Stimulated activated CD8-positive, alpha-beta memory T cell treated with anti-CD3 and anti-CD28 coated beads, Interleukin-12 subunit alpha, Interleukin-12 subunit beta, amount 100 ng/mL, for 4 hours (primary cell): ENCODE measurements at regions not wholly inside any gene's neighbourhood (a gene's known extent, or its start where the extent isn't known, plus 50 kb on each side); places are given as distances from the start of the nearest gene placed in this dataset.

Experiments
- DNase-seq: peaks from one replicate; pipeline ENCODE4 v3.0.0-alpha.2; 2020; ENCODE audit warnings: low read depth

GRCh38 chr9:88733651-88734421 lies 198.9 kb downstream of the NXNL2 start:
- no peak for DNase-seq

GRCh38 chr9:88734527-88734926 lies 199.5 kb downstream of the NXNL2 start:
- DNase-seq, result no peak

- no peak for DNase-seq
Observed at GRCh38 chr9:88736136-88736637, 201.2 kb downstream of the NXNL2 start.

- DNase-seq, result no peak
Observed at GRCh38 chr9:88737031-88737430, 202.1 kb downstream of the NXNL2 start.

GRCh38 chr9:88737876-88738275 lies 202.9 kb downstream of the NXNL2 start:
- no peak for DNase-seq

- no peak for DNase-seq
Observed at GRCh38 chr9:88738709-88739108, 203.7 kb downstream of the NXNL2 start.

GRCh38 chr9:88739373-88739772 lies 204.4 kb downstream of the NXNL2 start:
- DNase-seq, result no peak

- DNase-seq, result no peak
Observed at GRCh38 chr9:88740844-88741243, 205.9 kb downstream of the NXNL2 start.

- no peak for DNase-seq
Observed at GRCh38 chr9:88741335-88741734, 206.4 kb downstream of the NXNL2 start.

GRCh38 chr9:88742483-88742882 lies 207.5 kb downstream of the NXNL2 start:
- DNase-seq, result no peak

GRCh38 chr9:88742905-88743304 lies 207.9 kb downstream of the NXNL2 start:
- no peak for DNase-seq

- DNase-seq, result no peak
Observed at GRCh38 chr9:88745276-88746001, 210.5 kb downstream of the NXNL2 start.

- no peak for DNase-seq
Observed at GRCh38 chr9:88746029-88746742, 211.2 kb downstream of the NXNL2 start.

GRCh38 chr9:88746743-88747398 lies 211.9 kb downstream of the NXNL2 start:
- DNase-seq, result no peak

GRCh38 chr9:88747768-88748167 lies 212.8 kb downstream of the NXNL2 start:
- no peak for DNase-seq

- no peak for DNase-seq
Observed at GRCh38 chr9:88748566-88749261, 213.7 kb downstream of the NXNL2 start.

GRCh38 chr9:88749420-88749819 lies 214.4 kb downstream of the NXNL2 start:
- no peak for DNase-seq

GRCh38 chr9:88750832-88751360 lies 215.9 kb downstream of the NXNL2 start:
- no peak for DNase-seq

GRCh38 chr9:88751781-88752180 lies 216.8 kb downstream of the NXNL2 start:
- DNase-seq, result no peak

- no peak for DNase-seq
Observed at GRCh38 chr9:88753691-88754367, 218.9 kb downstream of the NXNL2 start.

- no peak for DNase-seq
Observed at GRCh38 chr9:88754452-88754851, 219.5 kb downstream of the NXNL2 start.
